GM19239 (cell line): ENCODE measurements at regions not wholly inside any gene's neighbourhood (a gene's known extent, or its start where the extent isn't known, plus 50 kb on each side); places are given as distances from the start of the nearest gene placed in this dataset.
"Not testable (repeated sequence)": the region's sequence is repeated elsewhere in the genome, so short reads cannot be mapped to it uniquely, and the experiment has no call there.

Experiments
- DNase-seq: peaks from one replicate; pipeline ENCODE4 v3.0.0; 2011; ENCODE audit warnings: low spot score; ENCODE audit not compliant: insufficient read length
- FAIRE-seq: peaks from 2 replicates; lab custom pipeline; 2011; peaks lifted over from hg19 to GRCh38; lab: Jason Lieb, UNC

- DNase-seq: no peak
- no peak for FAIRE-seq
These were observed 56.4 kb upstream of the XIRP2 start for GRCh38 chr2:166831930-166832329.

GRCh38 chr2:166825914-166826313 lies 62.4 kb upstream of the XIRP2 start:
- FAIRE-seq: no peak
- DNase-seq: no peak

GRCh38 chr2:166814335-166814734 lies 73.9 kb upstream of the XIRP2 start:
- no peak for FAIRE-seq
- no peak for DNase-seq

- DNase-seq (no peak), FAIRE-seq (no peak)
These were observed 76.0 kb upstream of the XIRP2 start for GRCh38 chr2:166812166-166812891.

- no peak for DNase-seq
- FAIRE-seq: no peak
These were observed 82.5 kb upstream of the XIRP2 start for GRCh38 chr2:166805753-166806152.

GRCh38 chr2:166803373-166804000 lies 84.8 kb upstream of the XIRP2 start:
- FAIRE-seq (no peak), DNase-seq (no peak)

GRCh38 chr2:166802475-166802874 lies 85.8 kb upstream of the XIRP2 start:
- no peak for FAIRE-seq

GRCh38 chr2:166792808-166793207 lies 95.5 kb upstream of the XIRP2 start:
- DNase-seq (no peak), FAIRE-seq (no peak)

More at GRCh38 chr2:166802475-166802874, 85.8 kb upstream of the XIRP2 start:
- DNase-seq: no peak

- DNase-seq (no peak), FAIRE-seq (no peak)
These were observed 101.6 kb upstream of the XIRP2 start for GRCh38 chr2:166786707-166787106.

GRCh38 chr2:166784296-166784946 lies 103.9 kb upstream of the XIRP2 start:
- FAIRE-seq: no peak
- no peak for DNase-seq

GRCh38 chr2:166775176-166775575 lies 113.1 kb upstream of the XIRP2 start:
- DNase-seq (no peak), FAIRE-seq (no peak)

GRCh38 chr2:166773308-166773949 lies 114.9 kb upstream of the XIRP2 start:
- DNase-seq (no peak), FAIRE-seq (no peak)

- DNase-seq (no peak), FAIRE-seq (no peak)
These were observed 119.7 kb upstream of the XIRP2 start for GRCh38 chr2:166768393-166769123.

- not testable (repeated sequence) for DNase-seq, FAIRE-seq
These were observed 121.4 kb upstream of the XIRP2 start for GRCh38 chr2:166766769-166767322.

GRCh38 chr2:166766220-166766619 lies 122.1 kb upstream of the XIRP2 start:
- FAIRE-seq (no peak), DNase-seq (no peak)

GRCh38 chr2:166765141-166765540 lies 123.1 kb upstream of the XIRP2 start:
- FAIRE-seq (no peak), DNase-seq (no peak)

GRCh38 chr2:166764702-166765101 lies 123.6 kb upstream of the XIRP2 start:
- FAIRE-seq (no peak), DNase-seq (no peak)

GRCh38 chr2:166764216-166764615 lies 124.1 kb upstream of the XIRP2 start:
- DNase-seq (no peak), FAIRE-seq (no peak)

- DNase-seq (no peak), FAIRE-seq (no peak)
These were observed 125.5 kb upstream of the XIRP2 start for GRCh38 chr2:166762746-166763145.

GRCh38 chr2:166758956-166759355 lies 129.3 kb upstream of the XIRP2 start:
- FAIRE-seq (no peak), DNase-seq (no peak)
